GM06990 (cell line): ENCODE measurements at regions not wholly inside any gene's neighbourhood (a gene's known extent, or its start where the extent isn't known, plus 50 kb on each side); places are given as distances from the start of the nearest gene placed in this dataset.
"Not testable (repeated sequence)": the region's sequence is repeated elsewhere in the genome, so short reads cannot be mapped to it uniquely, and the experiment has no call there.

ENCODE experiments used
- DNase-seq: peaks from one replicate; pipeline ENCODE4 v3.0.0-alpha.2; 2011; ENCODE audit not compliant: insufficient read length; ENCODE audit errors: extremely low read depth
- H3K27me3 ChIP-seq: replicated peaks from 2 replicates; pipeline ENCODE4 v1.6.0; 2011; ENCODE audit warnings: low read length; ENCODE audit not compliant: control insufficient read depth, insufficient read depth
- H3K36me3 ChIP-seq: 2 replicates; pipeline ENCODE4 v1.5.1; 2011; ENCODE audit warnings: low read length; ENCODE audit not compliant: control insufficient read depth, insufficient read depth
- H3K4me3 ChIP-seq: replicated peaks from 2 replicates; pipeline ENCODE4 v1.5.1; 2011; ENCODE audit warnings: low read depth, mild to moderate bottlenecking, control low read depth, low read length
- CTCF ChIP-seq: IDR thresholded peaks from 2 replicates; pipeline ENCODE4 v1.5.1; 2011; ENCODE audit warnings: low read length, control low read depth, mild to moderate bottlenecking, inconsistent platforms; ENCODE audit not compliant: insufficient read depth, poor library complexity, severe bottlenecking

GRCh38 chr10:8844141-8844540 is 789.7 kb downstream of the GATA3 start:
- no peaks in the 10 kb centered on the region for H3K27me3 ChIP-seq
- DNase-seq = no peak
- TF ChIP-seq CTCF = no peak
- no peak overlapping the region for H3K4me3 ChIP-seq
- H3K36me3 ChIP-seq = no peaks in the 10 kb centered on the region

GRCh38 chr10:8852546-8852945 is 798.1 kb downstream of the GATA3 start:
- no peaks in the 10 kb centered on the region for H3K27me3 ChIP-seq
- no peaks in the 10 kb centered on the region for H3K36me3 ChIP-seq
- H3K4me3 ChIP-seq = no peak overlapping the region
- no peak for TF ChIP-seq CTCF
- no peak for DNase-seq

- no peak for TF ChIP-seq CTCF
- no peaks in the 10 kb centered on the region for H3K27me3 ChIP-seq
- no peak for DNase-seq
- H3K36me3 ChIP-seq = no peaks in the 10 kb centered on the region
- H3K4me3 ChIP-seq = no peak overlapping the region
These were observed 798.6 kb downstream of the GATA3 start for GRCh38 chr10:8853048-8853447.

- H3K4me3 ChIP-seq, H3K27me3 ChIP-seq, H3K36me3 ChIP-seq, DNase-seq: not testable (repeated sequence)
These were observed 814.4 kb downstream of the GATA3 start for GRCh38 chr10:8868924-8869323.

- DNase-seq = no peak
- no peaks in the 10 kb centered on the region for H3K27me3 ChIP-seq
- TF ChIP-seq CTCF = no peak
- no peaks in the 10 kb centered on the region for H3K36me3 ChIP-seq
- no peak overlapping the region for H3K4me3 ChIP-seq
These were observed 818.8 kb downstream of the GATA3 start for GRCh38 chr10:8873310-8873709.

GRCh38 chr10:8874268-8874667 is 819.8 kb downstream of the GATA3 start:
- DNase-seq = no peak
- no peaks in the 10 kb centered on the region for H3K27me3 ChIP-seq
- H3K4me3 ChIP-seq = no peak overlapping the region
- no peak for TF ChIP-seq CTCF
- no peaks in the 10 kb centered on the region for H3K36me3 ChIP-seq
